IPS DF 4.7 (cell line): ENCODE measurements at regions not wholly inside any gene's neighbourhood (a gene's known extent, or its start where the extent isn't known, plus 50 kb on each side); places are given as distances from the start of the nearest gene placed in this dataset.
"Not testable (repeated sequence)": the region's sequence is repeated elsewhere in the genome, so short reads cannot be mapped to it uniquely, and the experiment has no call there.

ENCODE experiments used
- DNase-seq: peaks from one replicate; pipeline ENCODE4 v3.0.0-alpha.2; 2013; ENCODE audit warnings: low spot score; ENCODE audit errors: extremely low read depth

GRCh38 chr1:79295967-79296366 lies 289.4 kb upstream of the ADGRL4 start:
- DNase-seq: no peak

DNA sequence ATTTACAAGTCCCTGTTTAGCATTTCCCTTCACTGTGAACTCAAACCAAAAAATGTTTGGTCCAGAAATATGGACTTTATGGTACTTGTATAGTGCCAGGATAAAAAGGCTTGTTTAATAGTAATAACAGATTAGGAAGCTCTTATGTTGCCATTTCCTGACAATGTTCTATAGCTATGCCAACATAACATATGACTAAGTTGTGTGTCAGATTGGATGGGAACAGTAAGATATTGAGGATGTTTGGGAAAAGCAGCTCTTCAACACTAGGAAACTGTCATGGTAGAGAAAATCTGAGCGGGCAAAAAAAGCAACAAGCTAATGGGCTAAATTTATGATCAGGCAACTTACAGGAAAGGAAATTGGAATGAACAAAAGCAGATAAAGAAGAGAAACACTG lies 287.1 kb upstream of the ADGRL4 start:
- DNase-seq: no peak

GRCh38 chr1:79290927-79291474 lies 284.5 kb upstream of the ADGRL4 start:
- DNase-seq: no peak

DNA sequence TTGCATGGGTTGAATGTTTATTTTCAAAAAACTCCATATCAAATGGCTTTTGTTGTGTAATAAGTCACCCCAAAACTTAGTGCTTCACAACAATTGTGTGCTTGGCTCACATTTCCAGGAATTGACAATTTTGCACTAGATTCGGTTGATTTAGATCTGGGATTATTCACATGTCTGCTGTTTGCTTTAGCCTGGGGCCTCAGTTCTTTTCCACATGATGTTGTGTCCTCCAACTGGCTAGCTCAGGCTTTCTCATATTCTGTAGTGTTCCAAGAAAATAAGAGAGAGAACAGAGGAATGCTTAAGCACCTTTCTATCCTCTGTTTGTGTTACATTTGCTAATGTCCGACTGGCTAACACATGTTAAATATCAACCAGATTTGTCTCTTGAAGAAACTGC lies 281.5 kb upstream of the ADGRL4 start:
- DNase-seq: no peak

DNA sequence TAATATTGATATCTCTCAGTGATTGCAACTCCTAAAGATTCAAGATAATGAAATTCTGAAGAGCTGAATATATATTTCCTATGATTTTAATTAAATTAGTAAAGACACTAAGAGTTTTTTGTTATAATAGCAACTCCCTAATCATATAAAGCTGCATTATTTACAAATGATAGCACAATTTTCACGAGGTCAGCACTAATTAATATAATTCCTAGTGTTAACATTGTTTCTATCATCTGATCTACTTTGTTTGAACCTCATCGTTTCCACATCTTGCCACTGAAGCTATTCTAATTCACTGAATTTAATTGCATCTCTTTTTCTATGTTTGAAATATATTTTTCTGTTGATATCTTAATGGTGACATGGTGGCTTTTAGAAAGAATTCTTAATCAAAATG lies 279.1 kb upstream of the ADGRL4 start:
- DNase-seq: no peak

- DNase-seq: no peak
These were observed 276.9 kb upstream of the ADGRL4 start for GRCh38 chr1:79283451-79283850.

DNA sequence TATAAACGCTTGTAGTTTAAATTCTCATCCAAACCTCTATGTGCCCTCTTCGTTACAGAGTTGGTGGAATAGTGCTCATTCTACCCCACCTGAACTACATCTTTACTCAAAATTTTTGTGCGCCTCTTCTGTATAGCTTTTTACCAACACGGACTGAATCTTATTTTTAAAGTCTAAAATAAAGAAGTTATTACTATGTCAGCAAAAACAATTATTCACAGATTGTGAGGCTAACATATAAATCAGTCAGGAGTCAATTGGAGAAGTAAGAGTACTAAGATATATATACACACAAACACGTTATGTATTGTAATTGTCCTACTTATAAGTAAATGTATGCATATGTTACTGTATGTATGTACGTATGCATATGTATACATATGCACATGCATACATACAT lies 274.9 kb upstream of the ADGRL4 start:
- no peak for DNase-seq

DNA sequence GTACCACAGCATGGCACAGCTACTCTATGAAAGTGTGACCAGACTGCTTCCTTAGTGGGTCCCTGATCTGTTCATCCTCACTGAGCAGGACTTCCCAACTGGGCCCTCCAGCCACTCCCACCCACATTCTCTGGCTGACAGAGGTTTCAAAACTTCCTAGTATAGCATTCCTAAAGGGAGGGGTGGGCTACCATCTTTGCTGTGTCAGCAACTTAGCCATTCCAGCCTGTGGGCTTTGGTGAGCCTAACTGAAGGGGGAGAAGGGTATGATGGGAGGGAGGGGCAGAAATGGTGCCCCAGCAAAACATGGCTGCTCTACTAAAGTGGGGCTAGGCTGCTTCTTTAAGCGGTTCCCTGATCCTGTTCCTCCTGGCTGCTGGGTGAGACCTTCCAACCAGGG lies 265.2 kb upstream of the ADGRL4 start:
- DNase-seq: no peak

DNA sequence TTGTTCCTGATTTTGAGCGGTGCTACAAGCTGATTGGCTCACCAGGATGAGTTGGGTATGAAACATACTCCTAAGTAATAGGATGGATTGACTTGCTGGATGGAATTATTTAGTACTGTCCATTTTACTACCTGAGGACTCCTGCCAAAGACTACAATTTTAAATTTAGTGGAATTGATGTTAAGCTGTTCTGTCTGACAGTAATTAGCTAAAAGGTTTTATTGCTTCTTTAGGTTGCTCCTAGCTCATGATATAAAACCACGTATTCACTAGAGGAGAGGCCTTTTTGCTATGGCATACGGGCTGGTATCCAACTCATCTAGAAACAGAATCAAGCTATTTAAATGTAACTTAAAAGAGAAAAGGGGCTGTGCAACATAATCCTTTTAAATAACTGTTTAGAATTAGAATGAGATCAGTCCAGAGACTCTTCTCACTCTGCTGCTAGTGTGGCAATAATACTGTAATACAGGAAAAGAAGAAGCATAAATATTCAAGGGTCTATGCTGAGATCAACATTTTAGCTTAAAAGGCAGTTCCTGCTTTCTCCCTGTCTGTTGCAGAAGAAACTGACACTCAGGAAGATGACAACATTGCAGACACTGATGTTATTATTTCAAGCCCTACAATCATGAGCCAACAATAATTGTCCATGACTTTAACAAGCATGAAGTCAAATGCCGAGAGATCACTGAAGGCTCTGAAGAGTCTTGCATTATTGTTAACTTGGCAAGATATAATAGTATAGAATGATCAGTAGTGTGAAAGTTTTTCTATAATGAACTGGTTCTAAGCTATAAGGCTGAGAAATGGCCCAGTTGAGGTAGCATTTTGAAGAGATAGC lies 258.7 kb upstream of the ADGRL4 start:
- DNase-seq: no peak

GRCh38 chr1:79264285-79264684 lies 257.8 kb upstream of the ADGRL4 start:
- no peak for DNase-seq

- peak; percentile 51 for DNase-seq
These were observed 256.3 kb upstream of the ADGRL4 start for GRCh38 chr1:79262745-79263258.

GRCh38 chr1:79259390-79260336 lies 253.1 kb upstream of the ADGRL4 start:
- no peak for DNase-seq

- DNase-seq: no peak
These were observed 248.9 kb upstream of the ADGRL4 start for GRCh38 chr1:79255421-79255820.

GRCh38 chr1:79252598-79252997 lies 246.1 kb upstream of the ADGRL4 start:
- DNase-seq: no peak

GRCh38 chr1:79239840-79240239 lies 233.3 kb upstream of the ADGRL4 start:
- no peak for DNase-seq

- no peak for DNase-seq
These were observed 228.9 kb upstream of the ADGRL4 start for GRCh38 chr1:79235301-79236002.

DNA sequence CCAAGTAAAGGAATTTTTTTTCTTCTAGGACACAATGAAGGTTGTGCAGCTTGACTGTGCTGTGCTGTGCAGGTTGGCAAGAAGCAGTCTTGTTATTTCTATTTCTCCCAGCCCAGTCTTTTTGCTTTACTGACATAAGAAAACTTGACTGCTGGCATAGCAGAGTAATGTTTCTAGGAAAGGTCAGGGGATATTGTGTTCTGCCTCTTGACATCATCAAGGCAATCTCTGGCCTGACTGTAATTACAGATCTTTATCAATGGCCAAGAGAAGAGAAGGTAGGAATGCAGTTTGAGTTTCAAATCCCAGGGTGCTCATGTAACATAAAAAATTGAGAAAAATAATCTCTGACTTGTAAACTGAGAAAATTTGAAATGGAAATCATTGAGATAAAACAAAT lies 226.3 kb upstream of the ADGRL4 start:
- DNase-seq: no peak

DNA sequence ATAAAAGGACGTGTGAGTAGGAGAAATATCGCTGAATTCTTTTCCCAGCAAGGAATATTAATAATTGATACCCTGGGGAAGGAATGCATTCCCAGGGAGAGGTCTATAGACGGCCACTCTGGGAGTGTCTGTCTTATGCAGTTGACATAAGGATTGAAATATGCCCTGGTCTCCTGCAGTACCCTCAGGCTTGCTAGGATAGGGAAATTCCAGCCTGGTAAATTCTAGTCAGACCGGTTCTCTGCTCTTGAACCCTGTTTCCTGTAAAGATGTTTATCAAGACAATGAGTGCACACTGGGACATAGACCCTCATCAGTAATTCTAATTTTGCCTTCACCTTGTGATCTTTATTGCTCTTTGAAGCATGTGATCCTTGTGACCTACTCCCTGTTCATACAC lies 224.2 kb upstream of the ADGRL4 start:
- not testable (repeated sequence) for DNase-seq

GRCh38 chr1:79226963-79227362 lies 220.4 kb upstream of the ADGRL4 start:
- DNase-seq: no peak

- no peak for DNase-seq
These were observed 218.0 kb upstream of the ADGRL4 start for GRCh38 chr1:79224537-79224936.

GRCh38 chr1:79220509-79220908 lies 214.0 kb upstream of the ADGRL4 start:
- no peak for DNase-seq
